GM12878 (cell line): ENCODE measurements at regions not wholly inside any gene's neighbourhood (a gene's known extent, or its start where the extent isn't known, plus 50 kb on each side); places are given as distances from the start of the nearest gene placed in this dataset.

ENCODE experiments used
- CEBPB ChIP-seq, 2 experiments: fragments of 150-350 bp in 1 of 2; IDR thresholded peaks; 2 replicates each; pipeline ENCODE4 v1.6.1; 2012 to 2014; ENCODE audit warnings: low read depth in 2 of 2, low read length in 2 of 2, borderline replicate concordance in 1 of 2, inconsistent platforms in 1 of 2
- E2F4 ChIP-seq: IDR thresholded peaks from 2 replicates; pipeline ENCODE4 v1.6.1; 2012; ENCODE audit warnings: low read depth, low read length, improper control_type of control experiment
- EP300 ChIP-seq, 2 experiments: fragments of 150-350 bp in 1 of 2; IDR thresholded peaks; 2 replicates each; pipeline ENCODE4 v1.6.1; 2011 to 2012; ENCODE audit warnings: low read depth in 2 of 2, low read length in 2 of 2, borderline replicate concordance in 1 of 2, improper control_type of control experiment in 1 of 2, inconsistent platforms in 1 of 2; ENCODE audit not compliant: control insufficient read depth in 1 of 2
- KDM1A ChIP-seq: fragments of 200-600 bp; sonication (generic); IDR thresholded peaks from 2 replicates; pipeline ENCODE4 v1.6.1; 2016; ENCODE audit warnings: borderline replicate concordance
- TCF3 ChIP-seq: IDR thresholded peaks from 2 replicates; pipeline ENCODE4 v1.6.1; 2012; ENCODE audit warnings: low read depth, mild to moderate bottlenecking, low read length, borderline replicate concordance; ENCODE audit not compliant: insufficient read depth

GRCh38 chr1:87170157-87170556, 158.5 kb upstream of the LMO4 start:
- no peak for TF ChIP-seq E2F4
- TF ChIP-seq EP300 (IDR thresholded peaks at IDR 0.05; ENCODE audit: borderline replicate concordance in 1 of 2, control insufficient read depth in 1 of 2, low read depth in 2 of 2, low read length in 2 of 2) = no peak
- no peak for TF ChIP-seq CEBPB (IDR thresholded peaks at IDR 0.05; ENCODE audit: borderline replicate concordance in 1 of 2, low read depth in 2 of 2, low read length in 2 of 2)
- no peak for TF ChIP-seq TCF3
- TF ChIP-seq KDM1A = no peak
